Cardiac muscle cell (in vitro differentiated cells and primary cell): ENCODE measurements at regions not wholly inside any gene's neighbourhood (a gene's known extent, or its start where the extent isn't known, plus 50 kb on each side); places are given as distances from the start of the nearest gene placed in this dataset.

Source experiments
- DNase-seq, 2 donors: peaks; one replicate each; pipeline versions ENCODE4 v3.0.0 to v3.0.0-alpha.2; 2010 to 2017; ENCODE audit warnings: low read depth in 1 of 2, low spot score in 1 of 2
- H3K27ac ChIP-seq: fragments of 200-600 bp; sonication (generic); 2 replicates; pipeline ENCODE4 v1.5.1; 2016
- H3K27me3 ChIP-seq: fragments of 200-600 bp; sonication (generic); 2 replicates; pipeline ENCODE4 v1.6.0; 2016; ENCODE audit warnings: control low read depth
- H3K36me3 ChIP-seq: fragments of 200-600 bp; sonication (generic); 2 replicates; pipeline ENCODE4 v1.5.1; 2016; ENCODE audit warnings: control low read depth
- H3K4me1 ChIP-seq: fragments of 200-600 bp; sonication (generic); 2 replicates; pipeline ENCODE4 v1.8.1; 2017; ENCODE audit warnings: low read depth, mild to moderate bottlenecking, mixed run types
- H3K4me3 ChIP-seq: fragments of 200-600 bp; sonication (generic); 2 replicates; pipeline ENCODE4 v1.5.1; 2016; ENCODE audit warnings: mild to moderate bottlenecking
- H3K9me3 ChIP-seq: fragments of 200-600 bp; sonication (generic); 2 replicates; pipeline ENCODE4 v1.5.1; 2017; ENCODE audit warnings: low read depth, mild to moderate bottlenecking, control low read depth
- CTCF ChIP-seq: IDR thresholded peaks from 2 replicates; pipeline ENCODE4 v1.5.1; 2012; ENCODE audit warnings: low read depth, mild to moderate bottlenecking, low read length

- H3K36me3 ChIP-seq, result no peaks in the 10 kb centered on the region
- TF ChIP-seq CTCF, result no peak
- no peak overlapping the region for H3K27ac ChIP-seq
- no peak overlapping the region for H3K4me3 ChIP-seq
- no peaks in the 10 kb centered on the region for H3K27me3 ChIP-seq
- no peaks in the 10 kb centered on the region for H3K4me1 ChIP-seq
- no peaks in the 10 kb centered on the region for H3K9me3 ChIP-seq
- DNase-seq, result no peak
Measured at GRCh38 chrX:95218976-95219375, 1465.7 kb upstream of the DIAPH2 start.

GRCh38 chrX:95248386-95248785 is 1436.3 kb upstream of the DIAPH2 start:
- no peak for DNase-seq
- no peaks in the 10 kb centered on the region for H3K4me1 ChIP-seq
- H3K27ac ChIP-seq, result no peak overlapping the region
- H3K36me3 ChIP-seq, result no peaks in the 10 kb centered on the region
- no peak overlapping the region for H3K4me3 ChIP-seq
- no peaks in the 10 kb centered on the region for H3K9me3 ChIP-seq
- no peaks in the 10 kb centered on the region for H3K27me3 ChIP-seq
- TF ChIP-seq CTCF, result no peak

GRCh38 chrX:95290455-95290854 is 1394.2 kb upstream of the DIAPH2 start:
- Histone ChIP-seq H3K4me1 (no peaks in the 10 kb centered on the region), H3K36me3 (no peaks in the 10 kb centered on the region), H3K27ac (no peak overlapping the region), H3K27me3 (no peaks in the 10 kb centered on the region), H3K4me3 (no peak overlapping the region), H3K9me3 (no peaks in the 10 kb centered on the region)
- TF ChIP-seq CTCF, result no peak
- peak in 1 of 2 donors; percentile 58 for DNase-seq

GRCh38 chrX:95291561-95291960 is 1393.1 kb upstream of the DIAPH2 start:
- H3K27me3 ChIP-seq, result no peaks in the 10 kb centered on the region
- no peak for DNase-seq
- no peak for TF ChIP-seq CTCF
- H3K4me3 ChIP-seq, result no peak overlapping the region
- H3K9me3 ChIP-seq, result no peaks in the 10 kb centered on the region
- H3K36me3 ChIP-seq, result no peaks in the 10 kb centered on the region
- no peak overlapping the region for H3K27ac ChIP-seq
- H3K4me1 ChIP-seq, result no peaks in the 10 kb centered on the region

GRCh38 chrX:95318882-95319281 is 1365.8 kb upstream of the DIAPH2 start:
- no peaks in the 10 kb centered on the region for H3K4me1 ChIP-seq
- no peak for TF ChIP-seq CTCF
- DNase-seq, result peak in 1 of 2 donors; percentile 36
- no peak overlapping the region for H3K4me3 ChIP-seq
- no peaks in the 10 kb centered on the region for H3K9me3 ChIP-seq
- no peaks in the 10 kb centered on the region for H3K27me3 ChIP-seq
- H3K27ac ChIP-seq, result no peak overlapping the region
- H3K36me3 ChIP-seq, result no peaks in the 10 kb centered on the region

- Histone ChIP-seq H3K27ac (no peak overlapping the region), H3K36me3 (no peaks in the 10 kb centered on the region), H3K9me3 (no peaks in the 10 kb centered on the region), H3K4me1 (no peaks in the 10 kb centered on the region), H3K27me3 (no peaks in the 10 kb centered on the region), H3K4me3 (no peak overlapping the region)
- TF ChIP-seq CTCF, result no peak
- DNase-seq, result no peak
Measured at GRCh38 chrX:95325185-95325584, 1359.5 kb upstream of the DIAPH2 start.
